Mammary epithelial cell (primary cell): ENCODE measurements at regions not wholly inside any gene's neighbourhood (a gene's known extent, or its start where the extent isn't known, plus 50 kb on each side); places are given as distances from the start of the nearest gene placed in this dataset.

ENCODE experiments used
- CTCF ChIP-seq, 2 donors: IDR thresholded peaks in 1 of 2; conservative IDR thresholded peaks in 1 of 2; 2 replicates each; pipeline ENCODE4 v1.5.1; 2011 to 2012; ENCODE audit warnings: inconsistent platforms in 2 of 2, low read length in 2 of 2, mild to moderate bottlenecking in 2 of 2, control low read depth in 1 of 2, low read depth in 1 of 2; ENCODE audit not compliant: insufficient read depth in 1 of 2; ENCODE audit errors: extremely low read depth in 1 of 2
- EZH2 ChIP-seq: IDR thresholded peaks from 2 replicates; pipeline ENCODE4 v1.6.1; 2012; ENCODE audit warnings: low read length, inconsistent platforms, borderline replicate concordance

- no peak for TF ChIP-seq EZH2
- TF ChIP-seq CTCF (conservative IDR thresholded peaks at IDR 0.05 in 1 of 2, IDR thresholded peaks at IDR 0.05 in 1 of 2; ENCODE audit: extremely low read depth in 1 of 2, insufficient read depth in 1 of 2, low read depth in 1 of 2, low read length in 2 of 2), result no peak
Measured at GRCh38 chr4:133273401-133273800, 124.3 kb downstream of the PCDH10 start.
